ENCODE measurements at regions not wholly inside any gene's neighbourhood (a gene's known extent, or its start where the extent isn't known, plus 50 kb on each side); places are given as distances from the start of the nearest gene placed in this dataset.
"Not testable (repeated sequence)": the region's sequence is repeated elsewhere in the genome, so short reads cannot be mapped to it uniquely, and the experiment has no call there.

- Histone ChIP-seq H3K36me3 (ENCODE audit: control insufficient read depth, insufficient read depth, low read length) (no peaks in the 10 kb centered on the region), H3K9me3 (ENCODE audit: control insufficient read depth, low read length) (no peaks in the 10 kb centered on the region), H3K4me1 (no peaks in the 10 kb centered on the region), H3K27ac (no peak overlapping the region), H3K79me2 (no peaks in the 10 kb centered on the region), H3K9ac (no peak overlapping the region), H3K4me3 (ENCODE audit: low read depth, low read length) (no peak overlapping the region), H3K4me2 (ENCODE audit: low read length) (no peak overlapping the region), H2AFZ (no peak overlapping the region), H3K27me3 (ENCODE audit: control insufficient read depth, insufficient read depth, low read length) (no peaks in the 10 kb centered on the region)
- TF ChIP-seq CTCF (IDR thresholded peaks at IDR 0.05): no peak
These were observed 1042.0 kb downstream of the DNAJB9 start for GRCh38 chr7:109611656-109612055.

GRCh38 chr7:109616551-109617069 is 1046.9 kb downstream of the DNAJB9 start:
- Histone ChIP-seq H2AFZ (no peak overlapping the region), H3K36me3 (ENCODE audit: control insufficient read depth, insufficient read depth, low read length) (no peaks in the 10 kb centered on the region), H3K79me2 (no peaks in the 10 kb centered on the region), H3K4me1 (no peaks in the 10 kb centered on the region), H3K27ac (no peak overlapping the region), H3K4me3 (ENCODE audit: low read depth, low read length) (no peak overlapping the region), H3K9ac (no peak overlapping the region), H3K9me3 (ENCODE audit: control insufficient read depth, low read length) (no peaks in the 10 kb centered on the region), H3K27me3 (ENCODE audit: control insufficient read depth, insufficient read depth, low read length) (no peaks in the 10 kb centered on the region), H3K4me2 (ENCODE audit: low read length) (no peak overlapping the region)
- no peak for TF ChIP-seq CTCF (IDR thresholded peaks at IDR 0.05)

GRCh38 chr7:109622320-109622719 is 1052.6 kb downstream of the DNAJB9 start:
- no peak for TF ChIP-seq CTCF (IDR thresholded peaks at IDR 0.05)
- Histone ChIP-seq H3K27me3 (ENCODE audit: control insufficient read depth, insufficient read depth, low read length) (no peaks in the 10 kb centered on the region), H2AFZ (no peak overlapping the region), H3K27ac (no peak overlapping the region), H3K79me2 (no peaks in the 10 kb centered on the region), H3K36me3 (ENCODE audit: control insufficient read depth, insufficient read depth, low read length) (no peaks in the 10 kb centered on the region), H3K4me1 (no peaks in the 10 kb centered on the region), H3K4me3 (ENCODE audit: low read depth, low read length) (no peak overlapping the region), H3K4me2 (ENCODE audit: low read length) (no peak overlapping the region), H3K9me3 (ENCODE audit: control insufficient read depth, low read length) (no peaks in the 10 kb centered on the region), H3K9ac (no peak overlapping the region)

GRCh38 chr7:109632890-109633289 is 1063.2 kb downstream of the DNAJB9 start:
- not testable (repeated sequence) for H3K79me2 ChIP-seq; H3K9ac ChIP-seq; H3K27me3 ChIP-seq (ENCODE audit: control insufficient read depth, insufficient read depth, low read length); H3K4me1 ChIP-seq; H3K4me2 ChIP-seq (ENCODE audit: low read length); H2AFZ ChIP-seq; H3K36me3 ChIP-seq (ENCODE audit: control insufficient read depth, insufficient read depth, low read length); H3K4me3 ChIP-seq (ENCODE audit: low read depth, low read length); H3K9me3 ChIP-seq (ENCODE audit: control insufficient read depth, low read length); H3K27ac ChIP-seq

- H2AFZ ChIP-seq: no peak overlapping the region
These were observed 1065.7 kb downstream of the DNAJB9 start for GRCh38 chr7:109635374-109635773.

More at GRCh38 chr7:109635374-109635773, 1065.7 kb downstream of the DNAJB9 start:
- H3K4me3 ChIP-seq (ENCODE audit: low read depth, low read length): no peak overlapping the region
- H3K79me2 ChIP-seq: no peaks in the 10 kb centered on the region
- no peaks in the 10 kb centered on the region for H3K9me3 ChIP-seq (ENCODE audit: control insufficient read depth, low read length)
- no peaks in the 10 kb centered on the region for H3K27me3 ChIP-seq (ENCODE audit: control insufficient read depth, insufficient read depth, low read length)
- no peak for TF ChIP-seq CTCF (IDR thresholded peaks at IDR 0.05)
- no peak overlapping the region for H3K27ac ChIP-seq
- no peak overlapping the region for H3K4me2 ChIP-seq (ENCODE audit: low read length)
- no peaks in the 10 kb centered on the region for H3K4me1 ChIP-seq
- no peaks in the 10 kb centered on the region for H3K36me3 ChIP-seq (ENCODE audit: control insufficient read depth, insufficient read depth, low read length)
- no peak overlapping the region for H3K9ac ChIP-seq
